ENCODE measurements at regions not wholly inside any gene's neighbourhood (a gene's known extent, or its start where the extent isn't known, plus 50 kb on each side); places are given as distances from the start of the nearest gene placed in this dataset.
A peak's percentile ranks its signal among the peaks of the same experiment; 100 is the strongest.

DNA sequence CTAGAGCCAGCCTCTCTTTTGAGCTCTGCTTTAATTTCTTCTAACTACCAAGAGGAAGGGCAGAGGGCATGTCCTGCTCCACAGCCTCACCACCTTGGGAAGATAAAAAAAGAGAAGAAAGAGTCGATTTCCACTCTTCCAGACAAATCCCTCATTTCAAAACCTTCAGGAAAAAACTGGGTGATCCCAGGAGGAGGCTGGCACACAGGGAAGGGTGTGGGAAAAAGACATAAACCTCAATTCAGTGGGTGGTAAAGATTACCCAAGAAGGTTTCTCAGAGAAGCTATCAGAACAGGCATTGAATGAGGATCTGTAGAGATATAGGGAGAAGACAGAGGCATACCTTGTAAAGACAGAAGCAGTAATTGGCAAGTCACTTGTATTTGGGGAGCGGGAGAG lies 79.9 kb upstream of the CRHR1 start:
- intact Hi-C loops (cut with micrococcal nuclease; ENCODE audit: unreplicated experiment), result no loop called here
- no TSS peak for BruUV-seq (replicated peaks)
- CTCF ChIA-PET, result interaction anchor here (0.6 kb wide), 1 partner anchor 13 kb away, joined by 4 read pairs; no protein-coding TSS in a partner anchor

GRCh38 chr17:45705123-45706009 lies 78.8 kb upstream of the CRHR1 start:
- peak; percentile 98 for ATAC-seq
- no TSS peak for BruUV-seq (replicated peaks)
- in situ Hi-C loops (cut with HindIII; ENCODE audit: low pct_unique_long_range_greater_than_20kb, low sequenced_read_pairs) (no loop called here), intact Hi-C loops (cut with micrococcal nuclease; ENCODE audit: unreplicated experiment) (no loop called here)
- no peak overlapping the region for H3K4me3 ChIP-seq (ENCODE audit: low read depth in 2 of 2, low read length in 2 of 2)
- H3K27me3 ChIP-seq (ENCODE audit: control insufficient read depth, insufficient read depth, low read length), result no peaks in the 10 kb centered on the region
- H3K4me1 ChIP-seq (ENCODE audit: control insufficient read depth, insufficient read depth, low read length), result peaks cover 7% of the 10 kb centered on the region
- ChIA-PET CTCF (no interaction called here), POLR2A (no interaction called here)
- H3K9me3 ChIP-seq (ENCODE audit: control insufficient read depth, insufficient read depth, low read depth, low read length), result no peaks in the 10 kb centered on the region
- H3K27ac ChIP-seq (ENCODE audit: low read length), result no peak overlapping the region
- peak; percentile 56 for DNase-seq (ENCODE audit: low read depth, low spot score)
- no peak for TF ChIP-seq TCF7L2 (IDR thresholded peaks at IDR 0.05; ENCODE audit: low read depth, low read length)
- no peak for TF ChIP-seq SIN3A (IDR thresholded peaks at IDR 0.05; ENCODE audit: borderline replicate concordance, insufficient read depth, low read depth, low read length)
- TF ChIP-seq CTCF (IDR thresholded peaks at IDR 0.05), result no peak
- peak; percentile 49; the same call in 1 of the 2 replicates for TF ChIP-seq POLR2AphosphoS5 (IDR thresholded peaks at IDR 0.05; ENCODE audit: low read depth, low read length)
- TF ChIP-seq, protein P1, sequence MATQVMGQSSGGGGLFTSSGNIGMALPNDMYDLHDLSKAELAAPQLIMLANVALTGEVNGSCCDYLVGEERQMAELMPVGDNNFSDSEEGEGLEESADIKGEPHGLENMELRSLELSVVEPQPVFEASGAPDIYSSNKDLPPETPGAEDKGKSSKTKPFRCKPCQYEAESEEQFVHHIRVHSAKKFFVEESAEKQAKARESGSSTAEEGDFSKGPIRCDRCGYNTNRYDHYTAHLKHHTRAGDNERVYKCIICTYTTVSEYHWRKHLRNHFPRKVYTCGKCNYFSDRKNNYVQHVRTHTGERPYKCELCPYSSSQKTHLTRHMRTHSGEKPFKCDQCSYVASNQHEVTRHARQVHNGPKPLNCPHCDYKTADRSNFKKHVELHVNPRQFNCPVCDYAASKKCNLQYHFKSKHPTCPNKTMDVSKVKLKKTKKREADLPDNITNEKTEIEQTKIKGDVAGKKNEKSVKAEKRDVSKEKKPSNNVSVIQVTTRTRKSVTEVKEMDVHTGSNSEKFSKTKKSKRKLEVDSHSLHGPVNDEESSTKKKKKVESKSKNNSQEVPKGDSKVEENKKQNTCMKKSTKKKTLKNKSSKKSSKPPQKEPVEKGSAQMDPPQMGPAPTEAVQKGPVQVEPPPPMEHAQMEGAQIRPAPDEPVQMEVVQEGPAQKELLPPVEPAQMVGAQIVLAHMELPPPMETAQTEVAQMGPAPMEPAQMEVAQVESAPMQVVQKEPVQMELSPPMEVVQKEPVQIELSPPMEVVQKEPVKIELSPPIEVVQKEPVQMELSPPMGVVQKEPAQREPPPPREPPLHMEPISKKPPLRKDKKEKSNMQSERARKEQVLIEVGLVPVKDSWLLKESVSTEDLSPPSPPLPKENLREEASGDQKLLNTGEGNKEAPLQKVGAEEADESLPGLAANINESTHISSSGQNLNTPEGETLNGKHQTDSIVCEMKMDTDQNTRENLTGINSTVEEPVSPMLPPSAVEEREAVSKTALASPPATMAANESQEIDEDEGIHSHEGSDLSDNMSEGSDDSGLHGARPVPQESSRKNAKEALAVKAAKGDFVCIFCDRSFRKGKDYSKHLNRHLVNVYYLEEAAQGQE (IDR thresholded peaks at IDR 0.05; ENCODE audit: insufficient read depth in 1 of 2, low read depth in 2 of 2, low read length in 1 of 2), result no peak
- H3K36me3 ChIP-seq (ENCODE audit: control insufficient read depth, insufficient read depth, low read length), result no peaks in the 10 kb centered on the region

More for the DNA sequence above, 79.9 kb upstream of the CRHR1 start:
- no peak for ATAC-seq
- POLR2A ChIA-PET, result no interaction called here
- Histone ChIP-seq H3K4me3 (ENCODE audit: low read depth in 2 of 2, low read length in 2 of 2) (no peak overlapping the region), H3K9me3 (ENCODE audit: control insufficient read depth, insufficient read depth, low read depth, low read length) (no peaks in the 10 kb centered on the region), H3K36me3 (ENCODE audit: control insufficient read depth, insufficient read depth, low read length) (no peaks in the 10 kb centered on the region), H3K27me3 (ENCODE audit: control insufficient read depth, insufficient read depth, low read length) (no peaks in the 10 kb centered on the region), H3K4me1 (ENCODE audit: control insufficient read depth, insufficient read depth, low read length) (peaks cover 7% of the 10 kb centered on the region), H3K27ac (ENCODE audit: low read length) (no peak overlapping the region)
- DNase-seq (ENCODE audit: low read depth, low spot score), result no peak
- in situ Hi-C loops (cut with HindIII; ENCODE audit: low pct_unique_long_range_greater_than_20kb, low sequenced_read_pairs), result no loop called here
- TF ChIP-seq, protein P1 (IDR thresholded peaks at IDR 0.05; ENCODE audit: insufficient read depth in 1 of 2, low read depth in 2 of 2, low read length in 1 of 2), result no peak
- TF ChIP-seq SIN3A (IDR thresholded peaks at IDR 0.05; ENCODE audit: borderline replicate concordance, insufficient read depth, low read depth, low read length) (no peak), TCF7L2 (IDR thresholded peaks at IDR 0.05; ENCODE audit: low read depth, low read length) (no peak), CTCF (IDR thresholded peaks at IDR 0.05) (no peak), POLR2AphosphoS5 (IDR thresholded peaks at IDR 0.05; ENCODE audit: low read depth, low read length) (no peak)

All from Panc1 (cell line).